Large intestine (tissue), 3 donors: ENCODE measurements at regions not wholly inside any gene's neighbourhood (a gene's known extent, or its start where the extent isn't known, plus 50 kb on each side); places are given as distances from the start of the nearest gene placed in this dataset.
"Not testable (repeated sequence)": the region's sequence is repeated elsewhere in the genome, so short reads cannot be mapped to it uniquely, and the experiment has no call there.

Source experiments
- DNase-seq, 2 donors: peaks; one replicate each; pipeline versions ENCODE4 v3.0.0 to v3.0.0-alpha.2; 2013
- H3K27ac ChIP-seq: one replicate; pipeline ENCODE4 v1.5.1; 2013; ENCODE audit warnings: low read length
- H3K27me3 ChIP-seq: 2 replicates; pipeline ENCODE4 v1.6.1; 2013; ENCODE audit warnings: low read length; ENCODE audit not compliant: control insufficient read depth, insufficient read depth
- H3K36me3 ChIP-seq: 2 replicates; pipeline ENCODE4 v1.6.1; 2013; ENCODE audit warnings: low read length; ENCODE audit not compliant: control insufficient read depth, insufficient read depth
- H3K4me1 ChIP-seq: one replicate; pipeline ENCODE4 v1.6.1; 2013; ENCODE audit warnings: low read length; ENCODE audit not compliant: control insufficient read depth, insufficient read depth
- H3K4me3 ChIP-seq: one replicate; pipeline ENCODE4 v1.5.1; 2013; ENCODE audit warnings: low read length
- H3K9me3 ChIP-seq: one replicate; pipeline ENCODE4 v1.6.1; 2013; ENCODE audit warnings: mild to moderate bottlenecking, low read depth, low read length, moderate library complexity; ENCODE audit not compliant: control insufficient read depth
- WGBS: methylation state at CpG from one replicate; pipeline ENCODE4 v1.1.5; 2013; ENCODE audit warnings: low lambda C conversion rate; ENCODE audit not compliant: insufficient coverage; 5-methylcytosine and 5-hydroxymethylcytosine counted together

DNA sequence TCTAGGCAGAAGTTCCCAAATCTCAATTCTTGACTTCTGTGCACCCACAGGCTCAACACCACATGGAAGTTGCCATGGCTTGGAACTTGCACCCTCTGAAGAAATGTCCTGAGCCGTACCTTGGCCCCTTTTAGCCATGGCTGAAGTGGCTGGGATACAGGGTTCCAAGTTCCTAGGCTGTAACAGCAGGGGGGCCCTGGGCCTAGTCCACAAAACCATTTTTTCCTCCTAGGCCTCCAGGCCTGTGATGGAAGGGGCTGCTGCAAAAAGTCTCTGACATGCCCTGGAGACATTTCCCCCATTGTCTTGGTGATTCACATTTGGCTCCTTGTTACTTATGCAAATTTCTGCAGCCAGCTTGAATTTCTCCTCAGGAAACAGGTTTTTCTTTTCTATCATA, 122.4 kb upstream of the NECTIN3 start:
- DNase-seq, H3K27me3 ChIP-seq, H3K36me3 ChIP-seq, H3K27ac ChIP-seq, H3K4me3 ChIP-seq, H3K4me1 ChIP-seq: not testable (repeated sequence)
- H3K9me3 ChIP-seq, result peaks cover 21% of the 10 kb centered on the region
- no CpG with 5 or more reads among the region's 1 CpG for WGBS

GRCh38 chr3:110955301-110955880, 116.2 kb upstream of the NECTIN3 start:
- no peaks in the 10 kb centered on the region for H3K27me3 ChIP-seq
- WGBS, result 85% methylated on average over 2 of the region's 4 CpGs

DNA sequence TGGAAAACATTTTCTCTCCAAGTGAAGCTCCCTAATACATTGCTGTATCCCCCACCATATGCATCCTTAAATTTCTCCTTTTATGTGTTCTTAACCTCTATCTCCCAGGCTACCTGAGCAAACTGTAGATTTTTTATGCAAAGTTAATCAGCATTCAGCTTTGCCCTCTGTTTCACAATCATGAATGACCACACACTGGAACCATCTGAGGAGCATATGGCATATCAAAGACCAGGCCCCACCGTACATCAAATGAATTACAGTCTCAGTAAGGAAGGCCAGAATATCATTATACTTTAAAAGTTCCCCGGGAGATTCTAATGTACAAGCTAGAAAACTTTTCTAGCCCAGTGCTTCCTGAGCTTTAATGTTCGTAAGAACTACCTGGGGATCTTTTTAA, 115.5 kb upstream of the NECTIN3 start:
- Histone ChIP-seq H3K36me3 (no peaks in the 10 kb centered on the region), H3K27ac (no peak overlapping the region), H3K9me3 (no peaks in the 10 kb centered on the region), H3K4me3 (no peak overlapping the region), H3K4me1 (no peaks in the 10 kb centered on the region), H3K27me3 (no peaks in the 10 kb centered on the region)
- DNase-seq, result no peak
- WGBS, result no CpG with 5 or more reads among the region's 3 CpGs

More at GRCh38 chr3:110955301-110955880, 116.2 kb upstream of the NECTIN3 start:
- H3K36me3 ChIP-seq, result no peaks in the 10 kb centered on the region
- no peak overlapping the region for H3K27ac ChIP-seq
- no peaks in the 10 kb centered on the region for H3K9me3 ChIP-seq
- no peaks in the 10 kb centered on the region for H3K4me1 ChIP-seq
- DNase-seq, result no peak
- H3K4me3 ChIP-seq, result no peak overlapping the region

- Histone ChIP-seq H3K4me3 (no peak overlapping the region), H3K36me3 (no peaks in the 10 kb centered on the region), H3K27ac (no peak overlapping the region), H3K27me3 (no peaks in the 10 kb centered on the region), H3K9me3 (no peaks in the 10 kb centered on the region), H3K4me1 (no peaks in the 10 kb centered on the region)
- WGBS, result 100% methylated on average over 1 of the region's 1 CpG
- DNase-seq, result no peak
Observed at GRCh38 chr3:110957247-110958025, 114.2 kb upstream of the NECTIN3 start.

- Histone ChIP-seq H3K36me3 (no peaks in the 10 kb centered on the region), H3K27me3 (no peaks in the 10 kb centered on the region), H3K4me3 (no peak overlapping the region), H3K9me3 (no peaks in the 10 kb centered on the region), H3K27ac (no peak overlapping the region), H3K4me1 (no peaks in the 10 kb centered on the region)
- 60% methylated on average over 1 of the region's 10 CpGs for WGBS
- no peak for DNase-seq
Observed at GRCh38 chr3:110958313-110959147, 113.1 kb upstream of the NECTIN3 start.

DNA sequence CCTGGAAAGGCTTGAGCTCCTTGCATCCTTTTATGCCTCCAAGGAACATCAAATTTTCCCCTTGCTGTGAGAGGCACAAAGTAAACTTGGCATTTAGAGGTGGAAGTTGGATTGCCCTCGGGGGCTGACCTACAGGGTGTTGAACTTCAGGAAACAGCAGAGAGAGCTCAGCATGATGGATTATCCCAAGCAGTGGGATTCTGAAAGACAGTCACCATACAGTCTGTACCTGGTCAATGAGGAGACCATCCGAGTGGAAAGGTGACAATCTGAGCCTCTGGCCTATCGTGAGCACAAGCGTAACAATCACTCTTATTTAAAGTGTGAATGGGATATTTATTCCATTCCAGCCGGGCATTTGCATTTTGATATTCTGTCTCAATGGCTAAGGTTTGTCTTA, 105.6 kb upstream of the NECTIN3 start:
- no peak overlapping the region for H3K27ac ChIP-seq
- H3K9me3 ChIP-seq, result peaks cover 10% of the 10 kb centered on the region
- no peaks in the 10 kb centered on the region for H3K4me1 ChIP-seq
- WGBS, result no CpG with 5 or more reads among the region's 5 CpGs
- no peaks in the 10 kb centered on the region for H3K27me3 ChIP-seq
- no peak for DNase-seq
- no peak overlapping the region for H3K4me3 ChIP-seq
- no peaks in the 10 kb centered on the region for H3K36me3 ChIP-seq

DNA sequence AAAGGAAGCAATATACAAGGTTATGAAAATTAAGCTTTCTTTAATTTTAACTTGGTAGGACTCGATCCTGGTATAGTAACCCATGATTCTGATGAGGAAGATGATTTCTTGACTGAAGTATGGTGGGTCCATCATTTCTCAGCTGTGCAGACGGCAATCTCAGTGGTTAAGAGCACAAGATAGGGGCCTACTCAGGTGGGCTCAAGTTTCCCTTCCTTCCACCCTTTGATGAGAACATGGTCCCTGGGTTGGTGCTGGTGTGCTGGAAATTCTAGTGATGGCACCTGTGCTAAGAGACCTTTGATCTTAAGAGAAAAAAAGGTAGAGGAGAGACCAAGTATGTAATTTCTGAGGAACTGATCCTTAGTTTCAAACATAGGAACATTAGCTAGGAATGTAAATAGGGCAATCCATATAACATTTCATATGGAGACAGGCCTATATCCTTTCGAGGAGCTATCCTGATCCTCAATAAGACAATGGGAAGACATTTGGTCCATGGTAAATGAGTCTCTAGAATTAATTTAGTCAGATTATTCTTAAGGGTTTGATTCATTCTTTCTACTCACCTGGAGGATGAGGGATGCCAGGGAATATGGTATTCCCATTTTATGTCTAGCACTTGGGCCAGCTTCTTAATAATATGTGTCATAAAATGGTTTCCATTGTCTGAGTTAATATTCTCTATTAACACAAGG, 104.5 kb upstream of the NECTIN3 start:
- WGBS, result 100% methylated on average over 1 of the region's 3 CpGs
- no peaks in the 10 kb centered on the region for H3K27me3 ChIP-seq
- no peak overlapping the region for H3K4me3 ChIP-seq
- H3K9me3 ChIP-seq, result peaks cover 10% of the 10 kb centered on the region
- no peaks in the 10 kb centered on the region for H3K36me3 ChIP-seq
- no peak overlapping the region for H3K27ac ChIP-seq
- H3K4me1 ChIP-seq, result no peaks in the 10 kb centered on the region
- DNase-seq, result no peak

GRCh38 chr3:110968076-110968475, 103.5 kb upstream of the NECTIN3 start:
- Histone ChIP-seq H3K27me3 (no peaks in the 10 kb centered on the region), H3K27ac (no peak overlapping the region), H3K36me3 (no peaks in the 10 kb centered on the region), H3K9me3 (peaks cover 10% of the 10 kb centered on the region), H3K4me3 (no peak overlapping the region), H3K4me1 (no peaks in the 10 kb centered on the region)
- DNase-seq, result no peak
- 100% methylated on average over 1 of the region's 1 CpG for WGBS

DNA sequence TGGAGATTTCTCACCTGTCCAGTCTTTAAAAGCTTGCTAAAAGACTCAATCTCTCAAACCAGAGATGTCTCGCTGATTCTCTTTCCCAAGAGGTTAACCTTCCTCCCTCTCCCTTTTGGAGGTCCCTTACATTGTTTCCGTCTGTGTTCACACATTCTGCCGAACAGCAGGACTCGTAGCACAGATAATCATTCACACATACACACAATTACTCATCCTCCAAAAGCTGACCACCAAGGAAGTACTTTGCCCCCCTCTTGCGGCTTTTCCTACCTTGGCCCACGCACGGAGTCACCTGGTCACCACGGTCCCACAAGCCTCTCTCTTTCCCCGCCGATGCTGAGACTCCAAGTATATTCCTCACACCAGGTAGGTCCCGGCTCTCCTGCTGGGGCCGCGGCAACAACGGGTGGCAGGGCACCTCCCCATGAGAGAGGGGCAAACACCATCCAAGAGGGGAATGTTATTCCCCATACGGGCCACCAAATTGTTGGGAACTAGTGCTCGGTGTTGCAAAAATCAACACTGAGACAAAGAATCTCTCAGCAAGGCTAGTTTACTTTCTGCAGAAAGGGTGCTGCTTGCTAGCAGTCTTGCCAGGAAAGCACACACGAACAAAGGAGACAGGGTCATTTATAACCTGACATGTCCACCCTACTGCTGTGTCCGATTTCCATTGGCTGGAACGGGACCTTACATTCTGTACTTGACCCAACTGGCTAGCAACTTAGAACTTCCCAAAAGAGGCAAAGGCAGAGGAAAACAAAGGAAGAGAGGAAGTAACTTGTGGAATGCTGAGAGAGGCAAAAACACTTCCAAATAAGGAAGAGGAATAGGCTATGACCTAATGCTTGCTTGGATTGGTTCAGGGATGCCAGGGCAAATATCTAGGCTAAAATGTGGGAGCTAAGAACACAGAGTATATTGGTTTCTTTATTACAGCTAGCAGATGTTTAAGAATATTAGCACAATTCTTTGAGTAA, 102.1 kb upstream of the NECTIN3 start:
- no peak overlapping the region for H3K4me3 ChIP-seq
- 83% methylated on average over 1 of the region's 19 CpGs for WGBS

More for the DNA sequence above, 102.1 kb upstream of the NECTIN3 start:
- no peak for DNase-seq
- Histone ChIP-seq H3K9me3 (peaks cover 5% of the 10 kb centered on the region), H3K27me3 (no peaks in the 10 kb centered on the region), H3K4me1 (no peaks in the 10 kb centered on the region), H3K36me3 (no peaks in the 10 kb centered on the region), H3K27ac (no peak overlapping the region)
